ENCODE measurements at regions not wholly inside any gene's neighbourhood (a gene's known extent, or its start where the extent isn't known, plus 50 kb on each side); places are given as distances from the start of the nearest gene placed in this dataset.

DNA sequence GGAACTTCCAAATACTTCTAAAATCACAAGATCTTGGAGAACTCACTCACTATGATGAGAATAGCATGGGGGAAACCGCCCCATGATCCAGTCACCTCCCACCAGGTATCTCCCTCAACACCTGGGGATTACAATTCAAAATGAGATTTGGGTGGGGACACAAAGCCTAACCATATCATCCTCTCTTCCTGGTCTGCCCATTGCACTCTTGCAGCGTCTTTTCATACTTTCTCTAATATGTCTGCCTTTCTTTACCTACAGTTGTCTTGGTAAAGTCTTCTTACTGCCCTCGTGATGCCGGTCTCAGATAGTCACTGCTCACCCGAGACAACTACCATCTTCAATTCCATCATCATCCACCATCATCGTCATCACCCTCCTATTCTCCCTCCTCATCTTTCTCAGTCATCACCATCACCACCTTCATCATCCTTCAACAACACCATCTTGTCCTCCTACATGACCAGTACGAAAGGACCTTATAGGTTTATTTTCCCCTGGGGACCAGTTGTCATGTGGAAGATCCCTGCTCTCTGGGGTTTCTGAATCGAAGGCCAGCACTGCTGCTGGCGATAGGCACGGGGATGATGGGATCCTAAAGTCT is 58.5 kb upstream of the CASZ1 start:
- Histone ChIP-seq H3K4me1 (ENCODE audit: insufficient read depth) (no peaks in the 10 kb centered on the region), H4K20me1 (ENCODE audit: insufficient read depth, poor library complexity, severe bottlenecking) (no peaks in the 10 kb centered on the region), H3K4me3 (no peak overlapping the region), H3K36me3 (replicated peaks; ENCODE audit: insufficient read depth, low read depth) (no peaks in the 10 kb centered on the region), H3K79me2 (no peaks in the 10 kb centered on the region), H3K9me3 (ENCODE audit: low read depth) (no peaks in the 10 kb centered on the region), H3K27me3 (peaks cover under 1% of the 10 kb centered on the region), H3K27ac (no peak overlapping the region), H3K4me2 (no peak overlapping the region), H3K9me2 (replicated peaks; ENCODE audit: insufficient read depth) (no peaks in the 10 kb centered on the region), H2AFZ (no peak overlapping the region)
- TF ChIP-seq, protein P1, sequence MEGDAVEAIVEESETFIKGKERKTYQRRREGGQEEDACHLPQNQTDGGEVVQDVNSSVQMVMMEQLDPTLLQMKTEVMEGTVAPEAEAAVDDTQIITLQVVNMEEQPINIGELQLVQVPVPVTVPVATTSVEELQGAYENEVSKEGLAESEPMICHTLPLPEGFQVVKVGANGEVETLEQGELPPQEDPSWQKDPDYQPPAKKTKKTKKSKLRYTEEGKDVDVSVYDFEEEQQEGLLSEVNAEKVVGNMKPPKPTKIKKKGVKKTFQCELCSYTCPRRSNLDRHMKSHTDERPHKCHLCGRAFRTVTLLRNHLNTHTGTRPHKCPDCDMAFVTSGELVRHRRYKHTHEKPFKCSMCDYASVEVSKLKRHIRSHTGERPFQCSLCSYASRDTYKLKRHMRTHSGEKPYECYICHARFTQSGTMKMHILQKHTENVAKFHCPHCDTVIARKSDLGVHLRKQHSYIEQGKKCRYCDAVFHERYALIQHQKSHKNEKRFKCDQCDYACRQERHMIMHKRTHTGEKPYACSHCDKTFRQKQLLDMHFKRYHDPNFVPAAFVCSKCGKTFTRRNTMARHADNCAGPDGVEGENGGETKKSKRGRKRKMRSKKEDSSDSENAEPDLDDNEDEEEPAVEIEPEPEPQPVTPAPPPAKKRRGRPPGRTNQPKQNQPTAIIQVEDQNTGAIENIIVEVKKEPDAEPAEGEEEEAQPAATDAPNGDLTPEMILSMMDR (IDR thresholded peaks at IDR 0.05; ENCODE audit: poor library complexity): no peak
- TF ChIP-seq EZH2phosphoT487 (IDR thresholded peaks at IDR 0.05; ENCODE audit: low read depth, severe bottlenecking, unreplicated experiment) (no peak), EZH2 (IDR thresholded peaks at IDR 0.05; ENCODE audit: borderline replicate concordance) (no peak)
- DNase-seq (ENCODE audit: low spot score): no peak
- 94% methylated on average over 10 of the region's 10 CpGs for WGBS (ENCODE audit: low lambda C conversion rate, missing lambda C conversion rate)

DNA sequence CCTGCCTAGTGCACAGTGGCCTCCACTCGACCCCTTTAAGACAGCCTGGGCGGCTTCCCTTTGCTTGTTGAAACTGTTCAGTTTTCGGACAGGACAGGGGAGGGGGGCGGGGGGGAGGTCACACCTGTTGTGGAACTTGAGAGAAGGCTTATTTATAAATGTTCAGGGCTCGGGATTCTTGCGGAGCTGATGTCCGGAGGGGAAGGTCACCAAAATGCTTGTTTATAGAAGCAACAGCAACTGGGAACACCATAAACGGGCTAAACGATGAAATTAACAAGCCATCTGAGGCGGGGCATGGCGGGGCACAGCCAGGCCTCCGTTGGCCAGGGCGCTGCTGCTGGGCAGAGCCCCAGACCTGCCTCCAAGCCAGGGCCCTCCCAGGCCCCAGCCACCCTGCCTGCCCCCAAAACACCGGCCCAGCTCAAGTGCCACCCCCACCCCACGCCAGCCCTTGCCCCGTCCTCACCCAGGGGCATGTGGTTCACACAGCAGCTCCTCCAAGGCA is 59.8 kb upstream of the CASZ1 start:
- Histone ChIP-seq H3K9me2 (replicated peaks; ENCODE audit: insufficient read depth) (no peaks in the 10 kb centered on the region), H3K36me3 (replicated peaks; ENCODE audit: insufficient read depth, low read depth) (no peaks in the 10 kb centered on the region), H2AFZ (no peak overlapping the region), H3K4me2 (no peak overlapping the region), H3K4me1 (ENCODE audit: insufficient read depth) (no peaks in the 10 kb centered on the region), H3K4me3 (no peak overlapping the region), H3K9me3 (ENCODE audit: low read depth) (no peaks in the 10 kb centered on the region), H4K20me1 (ENCODE audit: insufficient read depth, poor library complexity, severe bottlenecking) (no peaks in the 10 kb centered on the region), H3K27ac (no peak overlapping the region), H3K27me3 (peaks cover 5% of the 10 kb centered on the region), H3K79me2 (no peaks in the 10 kb centered on the region)
- no peak for DNase-seq (ENCODE audit: low spot score)
- 80% methylated on average over 7 of the region's 16 CpGs for WGBS (ENCODE audit: low lambda C conversion rate, missing lambda C conversion rate)
- TF ChIP-seq, protein P1 (IDR thresholded peaks at IDR 0.05; ENCODE audit: poor library complexity): no peak
- TF ChIP-seq EZH2 (IDR thresholded peaks at IDR 0.05; ENCODE audit: borderline replicate concordance) (no peak), EZH2phosphoT487 (IDR thresholded peaks at IDR 0.05; ENCODE audit: low read depth, severe bottlenecking, unreplicated experiment) (no peak)

DNA sequence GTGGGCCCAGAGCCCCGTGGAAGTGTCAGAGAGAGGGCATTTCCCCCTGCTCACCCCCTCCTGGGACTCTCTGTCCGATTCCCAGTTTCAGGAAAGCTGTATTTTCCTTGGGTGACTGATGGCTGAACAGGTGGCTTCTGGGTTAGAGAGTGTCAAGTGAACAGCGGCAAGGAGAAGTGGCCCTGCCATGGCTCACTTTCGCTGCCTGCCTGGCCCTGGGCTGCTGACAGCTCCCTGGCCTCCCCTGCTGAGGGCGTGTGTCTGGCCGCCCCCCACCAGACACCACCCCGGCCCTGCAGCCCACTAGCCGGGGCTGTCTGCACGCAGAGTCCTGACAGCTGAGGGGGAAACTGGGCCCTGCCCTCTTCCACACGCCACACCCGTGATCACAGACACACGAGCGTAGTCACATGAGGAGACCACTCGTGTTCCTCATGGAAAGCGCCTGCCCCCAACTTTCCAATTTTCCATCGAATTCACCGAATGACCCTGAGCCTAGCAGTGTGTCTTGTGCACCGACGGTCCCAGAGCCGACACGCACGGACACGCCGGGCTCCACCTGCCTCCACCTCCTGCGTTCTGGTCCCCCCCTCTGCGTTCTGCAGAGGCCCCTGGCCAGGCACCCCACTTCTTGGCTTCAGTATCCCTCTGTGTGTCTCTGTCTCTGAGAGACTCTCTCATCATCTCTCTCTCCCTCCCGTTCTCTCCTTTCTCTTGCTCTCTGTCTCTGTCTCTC is 60.6 kb upstream of the CASZ1 start:
- Histone ChIP-seq H3K4me3 (no peak overlapping the region), H3K4me1 (ENCODE audit: insufficient read depth) (no peaks in the 10 kb centered on the region), H3K9me3 (ENCODE audit: low read depth) (no peaks in the 10 kb centered on the region), H3K36me3 (replicated peaks; ENCODE audit: insufficient read depth, low read depth) (no peaks in the 10 kb centered on the region), H3K4me2 (no peak overlapping the region), H3K27me3 (peaks cover 5% of the 10 kb centered on the region), H3K27ac (no peak overlapping the region), H2AFZ (no peak overlapping the region), H4K20me1 (ENCODE audit: insufficient read depth, poor library complexity, severe bottlenecking) (no peaks in the 10 kb centered on the region), H3K79me2 (no peaks in the 10 kb centered on the region), H3K9me2 (replicated peaks; ENCODE audit: insufficient read depth) (no peaks in the 10 kb centered on the region)
- TF ChIP-seq EZH2phosphoT487 (IDR thresholded peaks at IDR 0.05; ENCODE audit: low read depth, severe bottlenecking, unreplicated experiment) (no peak), EZH2 (IDR thresholded peaks at IDR 0.05; ENCODE audit: borderline replicate concordance) (no peak)
- TF ChIP-seq, protein P1 (IDR thresholded peaks at IDR 0.05; ENCODE audit: poor library complexity): no peak
- WGBS (ENCODE audit: low lambda C conversion rate, missing lambda C conversion rate): 85% methylated on average over 27 of the region's 27 CpGs
- DNase-seq (ENCODE audit: low spot score): no peak
